ENCODE measurements at regions not wholly inside any gene's neighbourhood (a gene's known extent, or its start where the extent isn't known, plus 50 kb on each side); places are given as distances from the start of the nearest gene placed in this dataset.

DNA sequence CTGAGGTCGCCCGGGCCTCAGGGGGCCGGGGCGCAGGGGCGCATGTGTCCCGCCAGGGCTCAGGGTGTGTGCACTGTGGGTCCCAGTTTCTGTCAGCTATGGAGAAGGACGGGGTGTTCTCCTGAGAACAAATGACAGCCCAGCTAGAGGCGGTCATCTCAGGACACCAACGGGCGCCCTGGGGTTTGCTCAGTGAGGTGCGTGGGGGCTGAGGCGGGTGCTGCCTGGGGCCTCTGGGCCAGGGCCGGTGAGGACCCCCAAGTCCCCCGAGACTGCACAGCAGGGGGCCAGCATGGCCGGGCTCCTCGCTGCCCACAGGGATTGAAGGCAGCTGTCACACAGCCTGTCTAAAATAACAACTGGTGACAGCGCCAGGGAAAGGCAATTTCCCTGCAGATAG, 808.8 kb upstream of the SOX11 start:
- no peak for TF ChIP-seq EZH2phosphoT487 (IDR thresholded peaks at IDR 0.05)
- TF ChIP-seq CTCF (IDR thresholded peaks at IDR 0.05), result no peak

Measured in neural progenitor cell (in vitro differentiated cells).